OCI-LY3 (cell line): ENCODE measurements at regions not wholly inside any gene's neighbourhood (a gene's known extent, or its start where the extent isn't known, plus 50 kb on each side); places are given as distances from the start of the nearest gene placed in this dataset.

ENCODE experiments used
- H2AFZ ChIP-seq: fragments of 200-600, 300-600 bp; shearing (Covaris generic); 2 replicates; pipeline ENCODE4 v1.6.0; 2014; ENCODE audit warnings: antibody characterized with exemption, low read depth, low read length
- H3K27ac ChIP-seq: fragments of 200-600, 300-600 bp; sonication (generic); 2 replicates; pipeline ENCODE4 v1.5.1; 2014; ENCODE audit warnings: mild to moderate bottlenecking, low read length, moderate library complexity, mixed read lengths
- H3K27me3 ChIP-seq: fragments of 200-600, 300-600 bp; sonication (generic); 2 replicates; pipeline ENCODE4 v1.6.1; 2014; ENCODE audit warnings: low read depth, low read length, mixed read lengths
- H3K36me3 ChIP-seq: fragments of 200-600, 300-600 bp; sonication (generic); replicated peaks from 2 replicates; pipeline ENCODE3; 2014; ENCODE audit warnings: low read depth, low read length, mixed read lengths
- H3K4me1 ChIP-seq: fragments of 300-600, 200-600 bp; sonication (generic); 2 replicates; pipeline ENCODE4 v1.6.1; 2014; ENCODE audit warnings: low read length, mixed read lengths
- H3K4me2 ChIP-seq: fragments of 200-600, 300-600 bp; sonication (generic); 2 replicates; pipeline ENCODE4 v1.6.1; 2014; ENCODE audit warnings: low read length, mixed read lengths
- H3K4me3 ChIP-seq: fragments of 300-600, 200-600 bp; sonication (generic); 2 replicates; pipeline ENCODE4 v1.5.1; 2014; ENCODE audit warnings: antibody characterized with exemption, mild to moderate bottlenecking, low read length, moderate library complexity
- H3K79me2 ChIP-seq: fragments of 300-600, 200-600 bp; shearing (Covaris generic); 2 replicates; pipeline ENCODE4 v1.6.1; 2014; ENCODE audit warnings: mild to moderate bottlenecking, low read length, mixed read lengths
- H3K9ac ChIP-seq: fragments of 300-600, 200-600 bp; shearing (Covaris generic); 2 replicates; pipeline ENCODE4 v1.6.0; 2014; ENCODE audit warnings: mild to moderate bottlenecking, low read length, moderate library complexity
- H3K9me3 ChIP-seq: fragments of 200-600, 300-600 bp; shearing (Covaris generic); 2 replicates; pipeline ENCODE4 v1.6.1; 2014; ENCODE audit warnings: low read length, mixed read lengths; ENCODE audit not compliant: insufficient read depth
- H4K20me1 ChIP-seq: fragments of 200-600, 300-600 bp; sonication (generic); 2 replicates; pipeline ENCODE4 v1.6.1; 2016; ENCODE audit warnings: low read length, mixed read lengths; ENCODE audit not compliant: insufficient read depth
- EZH2phosphoT487 ChIP-seq: fragments of 200-600 bp; shearing (Covaris generic); IDR thresholded peaks from 2 replicates; pipeline ENCODE4 v1.6.1; 2018; ENCODE audit warnings: antibody characterized with exemption, mixed run types, low read depth
- TF ChIP-seq, protein P1 (sequence below): fragments of 200-600, 300-600 bp; sonication (generic); IDR thresholded peaks from 2 replicates; pipeline ENCODE4 v1.5.1; 2014; ENCODE audit warnings: antibody characterized with exemption, low read length, low read depth

DNA sequence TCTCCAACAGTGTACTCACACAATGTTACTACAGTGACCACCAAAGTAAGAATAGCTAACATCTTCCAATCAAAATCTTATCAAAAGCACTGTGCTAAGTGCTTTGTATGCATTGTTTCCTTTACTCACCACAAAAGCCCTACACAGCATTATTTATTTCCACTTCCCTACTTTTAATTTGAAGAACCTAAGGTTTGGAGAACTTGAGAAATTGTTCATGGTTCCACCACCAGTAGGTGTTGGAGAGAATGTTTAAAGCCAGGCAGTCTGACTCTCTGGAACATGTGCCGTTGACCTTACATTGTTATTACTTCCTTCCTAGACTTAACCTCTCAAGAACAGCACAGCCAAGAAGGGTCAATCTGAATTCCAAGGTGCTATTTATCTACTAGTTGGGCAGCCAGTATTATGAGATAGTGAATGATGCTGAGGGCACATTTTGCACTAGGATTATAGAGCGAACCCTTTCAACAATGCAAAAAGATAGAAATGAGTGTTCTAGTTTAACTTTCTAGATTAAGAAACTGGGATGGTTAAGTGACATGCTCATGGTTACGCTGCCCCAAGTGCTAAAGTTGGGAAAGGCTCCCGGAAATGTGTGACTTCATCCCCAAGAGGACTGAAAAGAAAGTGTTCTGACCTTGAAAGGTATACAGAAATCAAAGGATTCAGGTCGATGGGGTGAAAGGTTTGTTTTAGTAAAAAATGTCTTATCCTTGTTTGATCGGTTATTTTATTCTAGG is 55.2 kb upstream of the FAM136A start:
- Histone ChIP-seq H3K4me3 (no peak overlapping the region), H3K9me3 (no peaks in the 10 kb centered on the region), H3K27me3 (peaks cover 18% of the 10 kb centered on the region), H2AFZ (no peak overlapping the region), H3K79me2 (no peaks in the 10 kb centered on the region), H3K9ac (no peak overlapping the region), H4K20me1 (no peaks in the 10 kb centered on the region), H3K27ac (no peak overlapping the region), H3K4me1 (no peaks in the 10 kb centered on the region), H3K4me2 (no peak overlapping the region), H3K36me3 (no peaks in the 10 kb centered on the region)
- no peak for TF ChIP-seq EZH2phosphoT487
- TF ChIP-seq, protein P1, sequence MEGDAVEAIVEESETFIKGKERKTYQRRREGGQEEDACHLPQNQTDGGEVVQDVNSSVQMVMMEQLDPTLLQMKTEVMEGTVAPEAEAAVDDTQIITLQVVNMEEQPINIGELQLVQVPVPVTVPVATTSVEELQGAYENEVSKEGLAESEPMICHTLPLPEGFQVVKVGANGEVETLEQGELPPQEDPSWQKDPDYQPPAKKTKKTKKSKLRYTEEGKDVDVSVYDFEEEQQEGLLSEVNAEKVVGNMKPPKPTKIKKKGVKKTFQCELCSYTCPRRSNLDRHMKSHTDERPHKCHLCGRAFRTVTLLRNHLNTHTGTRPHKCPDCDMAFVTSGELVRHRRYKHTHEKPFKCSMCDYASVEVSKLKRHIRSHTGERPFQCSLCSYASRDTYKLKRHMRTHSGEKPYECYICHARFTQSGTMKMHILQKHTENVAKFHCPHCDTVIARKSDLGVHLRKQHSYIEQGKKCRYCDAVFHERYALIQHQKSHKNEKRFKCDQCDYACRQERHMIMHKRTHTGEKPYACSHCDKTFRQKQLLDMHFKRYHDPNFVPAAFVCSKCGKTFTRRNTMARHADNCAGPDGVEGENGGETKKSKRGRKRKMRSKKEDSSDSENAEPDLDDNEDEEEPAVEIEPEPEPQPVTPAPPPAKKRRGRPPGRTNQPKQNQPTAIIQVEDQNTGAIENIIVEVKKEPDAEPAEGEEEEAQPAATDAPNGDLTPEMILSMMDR: no peak

- H3K27me3 ChIP-seq: peaks cover 36% of the 10 kb centered on the region
- no peak overlapping the region for H2AFZ ChIP-seq
- no peaks in the 10 kb centered on the region for H3K4me1 ChIP-seq
- no peak overlapping the region for H3K4me3 ChIP-seq
- H3K79me2 ChIP-seq: no peaks in the 10 kb centered on the region
- H3K4me2 ChIP-seq: no peak overlapping the region
- no peak overlapping the region for H3K27ac ChIP-seq
- no peaks in the 10 kb centered on the region for H3K36me3 ChIP-seq
- no peak overlapping the region for H3K9ac ChIP-seq
- no peaks in the 10 kb centered on the region for H4K20me1 ChIP-seq
- no peaks in the 10 kb centered on the region for H3K9me3 ChIP-seq
- TF ChIP-seq, protein P1: no peak
- TF ChIP-seq EZH2phosphoT487: no peak
Observed at GRCh38 chr2:70354264-70354949, 52.5 kb upstream of the FAM136A start.
